C4-2B (cell line): ENCODE measurements at regions not wholly inside any gene's neighbourhood (a gene's known extent, or its start where the extent isn't known, plus 50 kb on each side); places are given as distances from the start of the nearest gene placed in this dataset.

Experiments
- H3K27ac ChIP-seq: fragments of 450-650 bp; 2 replicates; pipeline ENCODE4 v1.5.1; 2017
- CTCF ChIP-seq: fragments of 450-650 bp; conservative IDR thresholded peaks from 2 replicates; pipeline ENCODE4 v1.5.1; 2017; ENCODE audit warnings: mild to moderate bottlenecking
- ZFX ChIP-seq: fragments of 450-650 bp; IDR thresholded peaks from 2 replicates; pipeline ENCODE4 v1.6.1; 2017

- no peak for TF ChIP-seq CTCF
- TF ChIP-seq ZFX, result no peak
- no peak overlapping the region for H3K27ac ChIP-seq
These were observed 191.5 kb upstream of the RPL38 start for GRCh38 chr17:74011966-74012365.

- no peak for TF ChIP-seq CTCF
- no peak overlapping the region for H3K27ac ChIP-seq
These were observed 191.0 kb upstream of the RPL38 start for GRCh38 chr17:74012465-74012864.

DNA sequence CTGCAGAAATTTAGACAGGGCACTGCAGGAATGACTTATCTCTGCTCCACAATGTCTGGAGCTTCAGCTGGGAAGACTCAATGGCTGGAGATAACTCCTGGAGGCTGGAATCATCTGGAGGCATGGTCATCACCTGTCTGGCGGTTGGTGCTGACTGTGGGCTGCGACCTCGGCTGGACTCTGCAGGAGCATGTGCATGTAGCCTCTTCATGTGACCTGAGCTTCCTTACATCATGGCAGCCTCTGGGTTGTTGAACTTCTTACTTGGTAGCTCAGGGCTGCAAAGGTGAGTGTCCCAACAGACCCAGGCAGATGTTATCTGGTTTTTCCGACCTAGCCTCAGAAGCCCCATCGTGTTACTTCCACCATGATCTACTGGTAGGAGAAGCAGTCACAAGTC lies 188.2 kb upstream of the RPL38 start:
- no peak overlapping the region for H3K27ac ChIP-seq
- no peak for TF ChIP-seq ZFX
- TF ChIP-seq CTCF, result no peak

GRCh38 chr17:74015990-74016389 lies 187.5 kb upstream of the RPL38 start:
- no peak overlapping the region for H3K27ac ChIP-seq
- TF ChIP-seq ZFX (no peak), CTCF (no peak)

- no peak overlapping the region for H3K27ac ChIP-seq
- TF ChIP-seq CTCF, result no peak
- TF ChIP-seq ZFX, result no peak
These were observed 187.0 kb upstream of the RPL38 start for GRCh38 chr17:74016461-74016860.

GRCh38 chr17:74017466-74017865 lies 186.0 kb upstream of the RPL38 start:
- TF ChIP-seq ZFX (no peak), CTCF (no peak)
- no peak overlapping the region for H3K27ac ChIP-seq

- no peak for TF ChIP-seq ZFX
- no peak overlapping the region for H3K27ac ChIP-seq
These were observed 185.4 kb upstream of the RPL38 start for GRCh38 chr17:74018115-74018514.

GRCh38 chr17:74019271-74019670 lies 184.2 kb upstream of the RPL38 start:
- TF ChIP-seq CTCF, result no peak
- no peak for TF ChIP-seq ZFX
- no peak overlapping the region for H3K27ac ChIP-seq
